ENCODE measurements at regions not wholly inside any gene's neighbourhood (a gene's known extent, or its start where the extent isn't known, plus 50 kb on each side); places are given as distances from the start of the nearest gene placed in this dataset.

- TF ChIP-seq HDAC6 (IDR thresholded peaks at IDR 0.05; ENCODE audit: unreplicated experiment): no peak
- no peak for TF ChIP-seq NRF1 (conservative IDR thresholded peaks at IDR 0.05; ENCODE audit: low read depth, low read length)
- TF ChIP-seq, protein P1, sequence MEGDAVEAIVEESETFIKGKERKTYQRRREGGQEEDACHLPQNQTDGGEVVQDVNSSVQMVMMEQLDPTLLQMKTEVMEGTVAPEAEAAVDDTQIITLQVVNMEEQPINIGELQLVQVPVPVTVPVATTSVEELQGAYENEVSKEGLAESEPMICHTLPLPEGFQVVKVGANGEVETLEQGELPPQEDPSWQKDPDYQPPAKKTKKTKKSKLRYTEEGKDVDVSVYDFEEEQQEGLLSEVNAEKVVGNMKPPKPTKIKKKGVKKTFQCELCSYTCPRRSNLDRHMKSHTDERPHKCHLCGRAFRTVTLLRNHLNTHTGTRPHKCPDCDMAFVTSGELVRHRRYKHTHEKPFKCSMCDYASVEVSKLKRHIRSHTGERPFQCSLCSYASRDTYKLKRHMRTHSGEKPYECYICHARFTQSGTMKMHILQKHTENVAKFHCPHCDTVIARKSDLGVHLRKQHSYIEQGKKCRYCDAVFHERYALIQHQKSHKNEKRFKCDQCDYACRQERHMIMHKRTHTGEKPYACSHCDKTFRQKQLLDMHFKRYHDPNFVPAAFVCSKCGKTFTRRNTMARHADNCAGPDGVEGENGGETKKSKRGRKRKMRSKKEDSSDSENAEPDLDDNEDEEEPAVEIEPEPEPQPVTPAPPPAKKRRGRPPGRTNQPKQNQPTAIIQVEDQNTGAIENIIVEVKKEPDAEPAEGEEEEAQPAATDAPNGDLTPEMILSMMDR (IDR thresholded peaks at IDR 0.05 in 2 of 3, conservative IDR thresholded peaks at IDR 0.05 in 1 of 3; ENCODE audit: control insufficient read depth in 2 of 3, extremely low read depth in 1 of 3, insufficient read depth in 1 of 3, low read depth in 3 of 3, low read length in 3 of 3): no peak
- no peak for TF ChIP-seq BACH1 (IDR thresholded peaks at IDR 0.05; ENCODE audit: borderline replicate concordance)
- TF ChIP-seq TAF1 (IDR thresholded peaks at IDR 0.05; ENCODE audit: borderline replicate concordance, low read depth, low read length): no peak
- TF ChIP-seq NKRF (conservative IDR thresholded peaks at IDR 0.05): no peak
- TF ChIP-seq POLR2AphosphoS5 (IDR thresholded peaks at IDR 0.05; ENCODE audit: low read length): no peak
- no peak for TF ChIP-seq POLR2A (IDR thresholded peaks at IDR 0.05; ENCODE audit: low read depth, low read length)
- TF ChIP-seq, protein P2, sequence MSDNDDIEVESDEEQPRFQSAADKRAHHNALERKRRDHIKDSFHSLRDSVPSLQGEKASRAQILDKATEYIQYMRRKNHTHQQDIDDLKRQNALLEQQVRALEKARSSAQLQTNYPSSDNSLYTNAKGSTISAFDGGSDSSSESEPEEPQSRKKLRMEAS (IDR thresholded peaks at IDR 0.05; ENCODE audit: low read depth, low read length): no peak
- TF ChIP-seq SRF (IDR thresholded peaks at IDR 0.05; ENCODE audit: low read depth in 2 of 2, low read length in 2 of 2): no peak
- TF ChIP-seq FOS (IDR thresholded peaks at IDR 0.05; ENCODE audit: borderline replicate concordance, extremely low read depth, insufficient read length): no peak
Observed at GRCh38 chr4:137370206-137370633, 162.1 kb downstream of the PCDH18 start.
